H9 (cell line): ENCODE measurements at regions not wholly inside any gene's neighbourhood (a gene's known extent, or its start where the extent isn't known, plus 50 kb on each side); places are given as distances from the start of the nearest gene placed in this dataset.

ENCODE experiments used
- DNase-seq: peaks from one replicate; pipeline ENCODE4 v3.0.0-alpha.2; 2017
- H2AFZ ChIP-seq: one replicate; pipeline ENCODE4 v1.6.1; 2013; ENCODE audit warnings: mild to moderate bottlenecking, low read length, control low read depth, moderate library complexity
- H2AK5ac ChIP-seq: 2 replicates; pipeline ENCODE4 v1.6.1; 2013; ENCODE audit warnings: low read length, control low read depth, mixed read lengths; ENCODE audit not compliant: insufficient read length
- H2BK120ac ChIP-seq: one replicate; pipeline ENCODE4 v1.6.1; 2013; ENCODE audit warnings: low read depth, mild to moderate bottlenecking, low read length, control low read depth, inconsistent platforms; ENCODE audit not compliant: poor library complexity, severe bottlenecking
- H2BK12ac ChIP-seq: 2 replicates; pipeline ENCODE4 v1.6.1; 2013; ENCODE audit warnings: low read length, control low read depth, mixed read lengths, low read depth; ENCODE audit not compliant: insufficient read length
- H2BK15ac ChIP-seq: 2 replicates; pipeline ENCODE4 v1.6.1; 2013; ENCODE audit warnings: low read depth, low read length, control low read depth
- H2BK20ac ChIP-seq: one replicate; pipeline ENCODE4 v1.6.1; 2013; ENCODE audit warnings: low read depth, mild to moderate bottlenecking, low read length, control low read depth, inconsistent platforms; ENCODE audit not compliant: poor library complexity, severe bottlenecking
- H2BK5ac ChIP-seq: 2 replicates; pipeline ENCODE4 v1.6.1; 2013; ENCODE audit warnings: low read length, control low read depth, mixed read lengths; ENCODE audit not compliant: insufficient read length
- H3K14ac ChIP-seq: 2 replicates; pipeline ENCODE4 v1.6.1; 2013; ENCODE audit warnings: low read length, control low read depth; ENCODE audit not compliant: insufficient read depth
- H3K18ac ChIP-seq: 2 replicates; pipeline ENCODE4 v1.6.1; 2013; ENCODE audit warnings: low read depth, mild to moderate bottlenecking, mixed read lengths, low read length, control low read depth; ENCODE audit not compliant: insufficient read length
- H3K23ac ChIP-seq: 2 replicates; pipeline ENCODE4 v1.6.1; 2013; ENCODE audit warnings: low read length, control low read depth, mixed read lengths, low read depth; ENCODE audit not compliant: insufficient read length
- H3K23me2 ChIP-seq: 2 replicates; pipeline ENCODE4 v1.6.1; 2013; ENCODE audit warnings: low read depth, mild to moderate bottlenecking, mixed read lengths, low read length, control low read depth; ENCODE audit not compliant: insufficient read length, poor library complexity, severe bottlenecking
- H3K27ac ChIP-seq: 2 replicates; pipeline ENCODE4 v1.5.1; 2013; ENCODE audit warnings: low read length, control low read depth, mixed read lengths, low read depth; ENCODE audit not compliant: insufficient read length
- H3K27me3 ChIP-seq: 2 replicates; pipeline ENCODE4 v1.6.1; 2013; ENCODE audit warnings: low read length, control low read depth, inconsistent platforms; ENCODE audit not compliant: insufficient read depth
- H3K4ac ChIP-seq: 2 replicates; pipeline ENCODE4 v1.6.1; 2013; ENCODE audit warnings: low read depth, mild to moderate bottlenecking, control low read depth, inconsistent platforms, low read length, moderate library complexity
- H3K4me1 ChIP-seq: 2 replicates; pipeline ENCODE4 v1.6.1; 2013; ENCODE audit warnings: low read length, control low read depth, inconsistent platforms; ENCODE audit not compliant: insufficient read depth
- H3K4me2 ChIP-seq: 2 replicates; pipeline ENCODE4 v1.6.1; 2013; ENCODE audit warnings: low read length, control low read depth, mixed read lengths; ENCODE audit not compliant: insufficient read length, insufficient read depth
- H3K56ac ChIP-seq: 2 replicates; pipeline ENCODE4 v1.6.1; 2013; ENCODE audit warnings: low read depth, mild to moderate bottlenecking, mixed read lengths, low read length, control low read depth; ENCODE audit not compliant: insufficient read length
- H3K79me1 ChIP-seq: 2 replicates; pipeline ENCODE4 v1.6.1; 2013; ENCODE audit warnings: low read depth, mild to moderate bottlenecking, moderate library complexity, low read length, control low read depth, inconsistent platforms; ENCODE audit not compliant: insufficient read depth, poor library complexity, severe bottlenecking
- H3K79me2 ChIP-seq: 2 replicates; pipeline ENCODE4 v1.6.1; 2013; ENCODE audit warnings: low read length, control low read depth, inconsistent platforms; ENCODE audit not compliant: insufficient read depth
- H3K9ac ChIP-seq: 2 replicates; pipeline ENCODE4 v1.6.1; 2013; ENCODE audit warnings: low read length, control low read depth, mixed read lengths; ENCODE audit not compliant: insufficient read length; ENCODE audit errors: extremely low read depth
- H3K9me3 ChIP-seq: one replicate; pipeline ENCODE4 v1.6.1; 2013; ENCODE audit warnings: low read depth, low read length, inconsistent platforms; ENCODE audit not compliant: control insufficient read depth
- H3T11ph ChIP-seq: one replicate; pipeline ENCODE4 v1.6.1; 2013; ENCODE audit warnings: mild to moderate bottlenecking, low read length, control low read depth, inconsistent platforms
- H4K20me1 ChIP-seq: one replicate; pipeline ENCODE4 v1.6.1; 2013; ENCODE audit not compliant: control insufficient read depth, insufficient read length, insufficient read depth
- H4K5ac ChIP-seq: 2 replicates; pipeline ENCODE4 v1.6.1; 2013; ENCODE audit warnings: low read depth, mild to moderate bottlenecking, mixed read lengths, low read length, control low read depth; ENCODE audit not compliant: insufficient read length
- H4K8ac ChIP-seq: replicated peaks from 2 replicates; pipeline ENCODE4 v1.6.1; 2013; ENCODE audit warnings: low read length, control low read depth, mixed read lengths, low read depth; ENCODE audit not compliant: insufficient read length
- H4K91ac ChIP-seq: 2 replicates; pipeline ENCODE4 v1.6.1; 2013; ENCODE audit warnings: low read depth, mild to moderate bottlenecking, moderate library complexity, mixed read lengths, low read length, control low read depth; ENCODE audit not compliant: insufficient read length
- H3K27ac Mint-ChIP-seq, 3 experiments: 2 replicates in 2 of 3; 3 replicates in 1 of 3; pipeline ENCODE4 v1.8.0; 2020 to 2021; ENCODE audit warnings: mixed read lengths in 3 of 3, mild to moderate bottlenecking in 1 of 3, moderate library complexity in 1 of 3
- H3K27me3 Mint-ChIP-seq: 2 replicates; pipeline ENCODE4 v1.8.0; 2021; ENCODE audit warnings: low read depth, mild to moderate bottlenecking, moderate library complexity, mixed read lengths
- H3K36me3 Mint-ChIP-seq, 3 experiments: 2 replicates in 2 of 3; 3 replicates in 1 of 3; pipeline ENCODE4 v1.8.0; 2020 to 2021; ENCODE audit warnings: low read depth in 3 of 3, mixed read lengths in 3 of 3; ENCODE audit not compliant: insufficient read depth in 1 of 3
- H3K4me1 Mint-ChIP-seq, 2 experiments: 2 replicates each; pipeline ENCODE4 v1.8.0; 2020; ENCODE audit warnings: mixed read lengths in 2 of 2
- H3K4me3 Mint-ChIP-seq, 2 experiments: 2 replicates in 1 of 2; 3 replicates in 1 of 2; pipeline ENCODE4 v1.8.0; 2020 to 2021; ENCODE audit warnings: mild to moderate bottlenecking in 2 of 2, mixed read lengths in 2 of 2, moderate library complexity in 1 of 2
- H3K9me3 Mint-ChIP-seq, 2 experiments: 2 replicates in 1 of 2; 3 replicates in 1 of 2; pipeline ENCODE4 v1.8.0; 2020; ENCODE audit warnings: mild to moderate bottlenecking in 2 of 2, mixed read lengths in 2 of 2, moderate library complexity in 1 of 2
- WGBS: extraction: QIAGEN DNeasy Blood & Tissue Kit; methylation state at CpG from one replicate; pipeline ENCODE4 v1.1.7; 2013; ENCODE audit warnings: missing lambda C conversion rate, low lambda C conversion rate, mixed read lengths; ENCODE audit not compliant: insufficient read length; ENCODE audit errors: extremely low coverage; 5-methylcytosine and 5-hydroxymethylcytosine counted together
- TF ChIP-seq, protein P1 (sequence below): fragments of 200-600 bp; sonication (generic); conservative IDR thresholded peaks from 3 replicates; pipeline ENCODE4 v1.8.0; 2021; ENCODE audit warnings: antibody characterized with exemption, mild to moderate bottlenecking

DNA sequence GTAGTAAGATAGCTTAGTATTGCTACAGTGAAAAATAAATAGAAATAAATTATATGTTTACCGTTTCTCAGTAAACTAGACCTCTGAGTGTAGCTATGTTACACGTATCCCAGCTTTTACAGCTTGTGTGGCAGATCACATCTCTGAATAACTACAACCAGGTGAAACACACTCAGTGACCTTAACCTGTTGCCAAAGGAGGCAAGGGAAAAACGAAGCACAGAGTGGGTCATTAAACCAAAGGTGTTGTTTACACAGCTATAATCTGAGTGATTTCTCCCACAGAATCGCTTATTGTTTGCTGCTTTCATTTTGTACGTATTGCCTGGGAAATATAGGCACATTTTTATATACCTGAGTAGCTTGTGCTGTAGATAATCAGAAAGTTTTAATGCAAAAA lies 688.2 kb upstream of the KIF2B start:
- whole genome bisulfite sequencing: no CpG with 5 or more reads among the region's 5 CpGs
- Mint-ChIP-seq H3K4me1 (peaks cover 5 to 7% of the 10 kb centered on the region in 2 experiments; a peak in 3 of 4 replicates), H3K36me3 (no peaks in the 10 kb centered on the region), H3K4me3 (no peak overlapping the region), H3K27ac (no peak overlapping the region), H3K27me3 (no peaks in the 10 kb centered on the region), H3K9me3 (no peaks in the 10 kb centered on the region)
- no peak overlapping the region for H2BK20ac ChIP-seq
- H3K79me2 ChIP-seq: no peaks in the 10 kb centered on the region
- no peak overlapping the region for H2BK12ac ChIP-seq
- H3K56ac ChIP-seq: no peak overlapping the region
- no peak overlapping the region for H2AFZ ChIP-seq
- no peak overlapping the region for H2BK15ac ChIP-seq
- no peaks in the 10 kb centered on the region for H3K27me3 ChIP-seq
- no peak overlapping the region for H3K14ac ChIP-seq
- no peaks in the 10 kb centered on the region for H3K4me1 ChIP-seq
- no peak overlapping the region for H3K23ac ChIP-seq
- no peak overlapping the region for H3K27ac ChIP-seq
- H3T11ph ChIP-seq: no peak overlapping the region
- no peak overlapping the region for H3K9ac ChIP-seq
- H4K91ac ChIP-seq: no peak overlapping the region
- H3K4me2 ChIP-seq: no peak overlapping the region
- H4K8ac ChIP-seq: no peak overlapping the region
- H3K18ac ChIP-seq: peak overlapping the region; percentile 63
- H3K9me3 ChIP-seq: no peaks in the 10 kb centered on the region
- DNase-seq: no peak
- H3K4ac ChIP-seq: no peak overlapping the region
- no peak overlapping the region for H2BK120ac ChIP-seq
- H4K20me1 ChIP-seq: no peaks in the 10 kb centered on the region
- no peak overlapping the region for H2BK5ac ChIP-seq
- no peak overlapping the region for H4K5ac ChIP-seq
- H3K79me1 ChIP-seq: no peaks in the 10 kb centered on the region
- H2AK5ac ChIP-seq: no peak overlapping the region
- no peaks in the 10 kb centered on the region for H3K23me2 ChIP-seq
- TF ChIP-seq, protein P1, sequence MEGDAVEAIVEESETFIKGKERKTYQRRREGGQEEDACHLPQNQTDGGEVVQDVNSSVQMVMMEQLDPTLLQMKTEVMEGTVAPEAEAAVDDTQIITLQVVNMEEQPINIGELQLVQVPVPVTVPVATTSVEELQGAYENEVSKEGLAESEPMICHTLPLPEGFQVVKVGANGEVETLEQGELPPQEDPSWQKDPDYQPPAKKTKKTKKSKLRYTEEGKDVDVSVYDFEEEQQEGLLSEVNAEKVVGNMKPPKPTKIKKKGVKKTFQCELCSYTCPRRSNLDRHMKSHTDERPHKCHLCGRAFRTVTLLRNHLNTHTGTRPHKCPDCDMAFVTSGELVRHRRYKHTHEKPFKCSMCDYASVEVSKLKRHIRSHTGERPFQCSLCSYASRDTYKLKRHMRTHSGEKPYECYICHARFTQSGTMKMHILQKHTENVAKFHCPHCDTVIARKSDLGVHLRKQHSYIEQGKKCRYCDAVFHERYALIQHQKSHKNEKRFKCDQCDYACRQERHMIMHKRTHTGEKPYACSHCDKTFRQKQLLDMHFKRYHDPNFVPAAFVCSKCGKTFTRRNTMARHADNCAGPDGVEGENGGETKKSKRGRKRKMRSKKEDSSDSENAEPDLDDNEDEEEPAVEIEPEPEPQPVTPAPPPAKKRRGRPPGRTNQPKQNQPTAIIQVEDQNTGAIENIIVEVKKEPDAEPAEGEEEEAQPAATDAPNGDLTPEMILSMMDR: no peak
